GM12891 (cell line): ENCODE measurements at regions not wholly inside any gene's neighbourhood (a gene's known extent, or its start where the extent isn't known, plus 50 kb on each side); places are given as distances from the start of the nearest gene placed in this dataset.

Experiments used
- POLR2A ChIP-seq: IDR thresholded peaks from 2 replicates; pipeline ENCODE4 v1.6.1; 2011; ENCODE audit warnings: low read depth, low read length, control low read depth
- POLR2AphosphoS5 ChIP-seq: IDR thresholded peaks from 2 replicates; pipeline ENCODE4 v1.6.1; 2011; ENCODE audit warnings: low read depth, low read length, control low read depth

- TF ChIP-seq POLR2AphosphoS5 (no peak), POLR2A (no peak)
These were observed 227.1 kb upstream of the KRR1 start for GRCh38 chr12:75738486-75738885.
